ENCODE measurements at regions not wholly inside any gene's neighbourhood (a gene's known extent, or its start where the extent isn't known, plus 50 kb on each side); places are given as distances from the start of the nearest gene placed in this dataset.

GRCh38 chr9:81530846-81531245 is 158.5 kb downstream of the TLE1 start:
- H3K9me1 ChIP-seq (ENCODE audit: control insufficient read depth, insufficient read depth, low read length), result no peaks in the 10 kb centered on the region
- BruUV-seq (replicated peaks), result no TSS peak
- TF ChIP-seq PHF20 (IDR thresholded peaks at IDR 0.05; ENCODE audit: partially characterized antibody) (no peak), MTF1 (CRISPR knock-in tag; IDR thresholded peaks at IDR 0.05; ENCODE audit: borderline replicate concordance) (no peak), RBBP5 (IDR thresholded peaks at IDR 0.05; ENCODE audit: borderline replicate concordance, insufficient read depth, low read length, poor library complexity, severe bottlenecking) (no peak), KLF16 (IDR thresholded peaks at IDR 0.05) (no peak), USF1 (CRISPR knock-in tag; IDR thresholded peaks at IDR 0.05) (no peak), ZSCAN29 (IDR thresholded peaks at IDR 0.05) (no peak), POLR3A (IDR thresholded peaks at IDR 0.05; ENCODE audit: borderline replicate concordance, extremely low read depth, insufficient read depth, insufficient read length) (no peak), LCOR (CRISPR knock-in tag; IDR thresholded peaks at IDR 0.05) (no peak), ZNF23 (CRISPR knock-in tag; IDR thresholded peaks at IDR 0.05) (no peak)
- TF ChIP-seq, protein P1, sequence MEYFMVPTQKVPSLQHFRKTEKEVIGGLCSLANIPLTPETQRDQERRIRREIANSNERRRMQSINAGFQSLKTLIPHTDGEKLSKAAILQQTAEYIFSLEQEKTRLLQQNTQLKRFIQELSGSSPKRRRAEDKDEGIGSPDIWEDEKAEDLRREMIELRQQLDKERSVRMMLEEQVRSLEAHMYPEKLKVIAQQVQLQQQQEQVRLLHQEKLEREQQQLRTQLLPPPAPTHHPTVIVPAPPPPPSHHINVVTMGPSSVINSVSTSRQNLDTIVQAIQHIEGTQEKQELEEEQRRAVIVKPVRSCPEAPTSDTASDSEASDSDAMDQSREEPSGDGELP (CRISPR knock-in tag; IDR thresholded peaks at IDR 0.05; ENCODE audit: borderline replicate concordance), result no peak
- in situ Hi-C loops (cut with MboI) (no loop called here), intact Hi-C loops (cut with micrococcal nuclease) (no loop called here)
- no peaks in the 10 kb centered on the region for H3K79me2 ChIP-seq (ENCODE audit: control insufficient read depth, insufficient read depth, low read length)
- ATAC-seq, result no peak
- no peak for DNase-seq (ENCODE audit: extremely low read depth in 1 of 4, low spot score in 3 of 4)
- no peak for FAIRE-seq
- CTCF ChIA-PET (ENCODE audit: low intra/inter-chr PET ratio), result no interaction called here
- H3K4me2 ChIP-seq (ENCODE audit: insufficient read depth, low read length), result no peak overlapping the region
- POLR2A ChIA-PET, result no interaction called here
- no peak overlapping the region for H3K27ac ChIP-seq (ENCODE audit: extremely low read depth, low read depth, low read length)
- no peaks in the 10 kb centered on the region for H3K9me3 ChIP-seq (replicated peaks; ENCODE audit: control insufficient read depth, insufficient read depth, low read depth, low read length)
- no peaks in the 10 kb centered on the region for H4K20me1 ChIP-seq (replicated peaks; ENCODE audit: control insufficient read depth, insufficient read depth, low read length)
- no peaks in the 10 kb centered on the region for H3K4me1 ChIP-seq (replicated peaks in 1 of 2; ENCODE audit: control insufficient read depth in 2 of 2, insufficient read depth in 2 of 2, low read length in 2 of 2)
- no peak overlapping the region for H2AFZ ChIP-seq (ENCODE audit: low read depth, low read length)
- no peaks in the 10 kb centered on the region for H3K27me3 ChIP-seq (ENCODE audit: control insufficient read depth in 2 of 2, insufficient read depth in 2 of 2, low read length in 2 of 2)
- H3K4me3 ChIP-seq, result no peak overlapping the region
- H3K9ac ChIP-seq (ENCODE audit: insufficient read depth in 1 of 2, low read depth in 2 of 2, low read length in 2 of 2), result no peak overlapping the region
- no peaks in the 10 kb centered on the region for H3K36me3 ChIP-seq (ENCODE audit: control insufficient read depth, insufficient read depth, low read length)
- WGBS (ENCODE audit: insufficient coverage, low coverage, missing lambda C conversion rate), result 0% methylated on average over 4 of the region's 4 CpGs
